Sigmoid colon (tissue), 4 donors: ENCODE measurements at regions not wholly inside any gene's neighbourhood (a gene's known extent, or its start where the extent isn't known, plus 50 kb on each side); places are given as distances from the start of the nearest gene placed in this dataset.

ENCODE experiments used
- CTCF ChIP-seq, 4 experiments: fragments of 450-650 bp in 3 of 4; fragments of 200-600 bp in 1 of 4; IDR thresholded peaks; one replicate each; pipeline ENCODE4 v1.5.1; 2016 to 2019; ENCODE audit warnings: antibody characterized with exemption in 4 of 4, mild to moderate bottlenecking in 3 of 4, moderate library complexity in 2 of 4
- EP300 ChIP-seq, 4 donors: sonication (generic); formaldehyde crosslinking; IDR thresholded peaks; one replicate each; pipeline ENCODE4 v1.6.1; 2017; ENCODE audit warnings: antibody characterized with exemption in 4 of 4
- POLR2A ChIP-seq, 2 donors: fragments of 450-650 bp; IDR thresholded peaks; one replicate each; pipeline ENCODE4 v1.6.1; 2016; ENCODE audit warnings: antibody characterized with exemption in 2 of 2, mild to moderate bottlenecking in 2 of 2, moderate library complexity in 2 of 2
- POLR2AphosphoS5 ChIP-seq, 4 donors: sonication (generic); formaldehyde crosslinking; IDR thresholded peaks; one replicate each; pipeline ENCODE4 v1.6.1; 2017; ENCODE audit warnings: antibody characterized with exemption in 4 of 4

DNA sequence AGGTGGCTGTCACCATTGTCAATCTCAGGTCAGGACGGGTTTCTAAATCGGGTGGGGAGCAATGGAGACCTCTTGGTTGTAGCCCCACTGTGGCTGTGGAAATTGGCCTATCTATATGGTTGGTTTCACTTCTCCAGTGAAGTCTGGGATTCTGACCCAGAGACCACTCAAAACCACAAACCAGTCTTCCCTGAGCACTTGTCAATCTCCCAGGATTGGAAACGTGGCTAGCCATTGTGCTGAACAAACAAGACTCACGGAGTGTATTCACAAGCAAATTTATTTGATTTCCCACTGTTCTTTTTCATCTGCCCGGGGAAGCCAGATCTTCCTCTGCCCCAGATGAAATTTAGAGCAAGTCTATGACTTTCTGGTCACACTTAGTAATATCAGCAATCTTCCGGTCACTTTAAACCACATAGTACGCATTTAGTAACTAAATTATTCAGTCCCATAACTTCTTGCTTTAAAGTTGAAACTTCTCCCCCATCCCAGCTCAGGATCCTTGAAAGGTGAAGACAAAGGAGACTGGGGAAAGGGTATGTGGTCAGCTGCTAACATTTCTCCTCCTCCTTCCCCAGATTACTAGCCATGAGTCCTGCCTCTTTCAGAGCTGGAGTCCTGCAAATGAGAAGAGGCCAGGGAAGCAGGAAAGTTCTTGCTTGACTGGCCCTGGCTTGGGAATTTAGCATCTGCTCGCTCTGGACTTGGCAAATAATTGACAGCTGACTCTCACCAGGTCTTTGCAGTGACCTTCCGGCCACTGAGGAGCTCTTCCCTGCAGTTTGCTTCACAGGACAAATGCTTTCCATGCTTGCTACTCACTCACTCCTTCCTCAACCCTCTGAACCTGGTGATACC, 123.2 kb upstream of the MAX start:
- TF ChIP-seq CTCF (IDR thresholded peaks at IDR 0.05) (no peak), POLR2AphosphoS5 (IDR thresholded peaks at IDR 0.05) (no peak), EP300 (IDR thresholded peaks at IDR 0.05) (no peak), POLR2A (IDR thresholded peaks at IDR 0.05) (no peak)
